HG03159 (cell line): ENCODE measurements at regions not wholly inside any gene's neighbourhood (a gene's known extent, or its start where the extent isn't known, plus 50 kb on each side); places are given as distances from the start of the nearest gene placed in this dataset.
"Not testable (repeated sequence)": the region's sequence is repeated elsewhere in the genome, so short reads cannot be mapped to it uniquely, and the experiment has no call there.

Experiments used
- ATAC-seq: cut with Tn5 transposase; IDR thresholded peaks from one replicate; pipeline ENCODE4 v1.9.1; 2021; ENCODE audit warnings: mild to moderate bottlenecking, moderate library complexity; ENCODE audit not compliant: unreplicated experiment

DNA sequence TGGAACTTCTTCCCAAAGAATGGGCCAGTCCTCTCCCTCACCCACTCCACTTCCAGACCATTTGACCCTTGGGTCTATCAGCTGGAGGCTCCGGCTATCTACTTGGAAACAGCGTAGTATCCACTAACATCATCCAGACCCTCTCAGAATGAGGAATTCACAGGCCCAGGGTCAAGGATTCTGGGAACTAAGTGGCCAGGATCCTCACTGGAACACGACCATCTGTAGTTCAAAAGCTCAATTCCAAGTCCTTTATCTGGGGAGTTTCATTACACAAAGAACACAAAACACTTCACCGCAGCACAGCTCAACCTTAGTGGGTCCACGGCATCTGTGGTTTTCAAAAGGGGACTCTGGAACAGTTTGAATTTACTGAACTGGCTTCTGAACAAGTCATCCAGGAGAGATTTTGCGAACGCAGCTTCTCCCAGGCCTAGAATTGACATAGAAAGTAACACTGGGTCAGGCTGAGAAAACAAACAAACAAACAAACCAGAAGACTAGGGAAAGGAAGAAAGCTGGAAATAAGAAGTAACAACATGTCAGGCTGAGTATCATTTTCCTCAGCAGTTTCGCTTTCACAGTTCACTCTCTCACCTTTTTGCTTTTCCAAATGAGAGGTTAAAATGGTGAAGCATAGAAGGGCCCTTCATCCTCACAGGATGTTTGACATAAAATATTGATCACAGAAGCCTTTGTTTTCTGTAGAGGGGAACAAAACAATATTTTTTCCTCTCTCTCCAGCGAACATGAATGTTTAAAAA, 57.6 kb upstream of the USP6NL start:
- no peak for ATAC-seq

DNA sequence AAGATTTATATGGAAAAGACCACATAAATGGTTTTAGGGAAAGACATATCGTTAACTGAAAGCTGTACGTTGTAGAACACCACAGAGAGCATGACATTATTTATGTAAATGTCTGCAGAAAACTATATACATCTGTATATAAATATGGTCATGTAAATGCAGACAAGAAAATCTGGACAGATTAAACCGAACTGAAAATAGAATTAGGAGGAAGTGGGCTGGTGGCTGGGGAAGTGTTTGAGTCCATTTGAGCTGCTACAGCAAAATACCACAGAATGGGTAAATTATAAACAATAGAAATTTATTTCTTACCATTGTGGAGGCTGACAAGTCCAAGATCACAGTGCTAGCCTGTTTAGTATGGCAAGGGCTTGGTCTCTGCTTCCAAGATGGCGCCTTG, 56.3 kb upstream of the USP6NL start:
- ATAC-seq, result no peak

DNA sequence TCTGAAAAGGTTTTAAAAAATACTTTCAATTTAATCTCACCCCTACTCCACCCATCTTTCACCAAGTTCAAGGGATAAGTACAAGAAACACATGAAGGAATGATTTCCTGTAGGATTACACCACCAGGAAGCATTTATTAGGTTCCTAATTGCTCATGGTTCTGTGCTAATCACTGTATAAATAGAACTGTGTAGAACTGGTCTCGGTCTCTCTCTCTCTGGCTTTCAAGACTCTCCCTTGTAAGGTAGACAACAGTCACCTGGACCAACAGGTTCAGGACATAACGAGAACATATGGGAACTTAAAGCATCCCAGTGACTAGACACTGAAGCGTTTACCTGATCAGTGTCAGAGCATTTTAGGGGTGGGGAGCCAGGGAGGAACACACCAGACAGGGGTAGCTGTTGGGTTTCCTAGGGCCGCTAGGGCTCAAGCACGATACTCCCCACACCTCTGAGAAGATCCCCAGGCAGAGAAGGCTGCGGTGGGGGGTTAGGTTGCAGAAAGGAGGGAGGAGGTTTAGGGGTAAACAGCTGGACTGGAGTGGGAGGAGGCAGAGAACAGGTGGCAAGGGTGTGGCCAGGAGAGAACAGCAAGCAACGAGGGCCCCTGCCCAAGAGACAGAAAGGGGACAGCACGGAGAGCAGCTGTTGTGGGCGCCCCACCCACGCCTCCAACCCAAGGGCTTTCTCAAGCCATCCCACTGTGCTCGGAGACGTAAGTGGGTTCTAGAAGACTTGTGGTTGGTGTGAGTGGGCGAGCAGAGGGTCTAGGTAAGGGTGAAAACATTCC, 52.5 kb upstream of the USP6NL start:
- ATAC-seq, result peak; percentile 78

DNA sequence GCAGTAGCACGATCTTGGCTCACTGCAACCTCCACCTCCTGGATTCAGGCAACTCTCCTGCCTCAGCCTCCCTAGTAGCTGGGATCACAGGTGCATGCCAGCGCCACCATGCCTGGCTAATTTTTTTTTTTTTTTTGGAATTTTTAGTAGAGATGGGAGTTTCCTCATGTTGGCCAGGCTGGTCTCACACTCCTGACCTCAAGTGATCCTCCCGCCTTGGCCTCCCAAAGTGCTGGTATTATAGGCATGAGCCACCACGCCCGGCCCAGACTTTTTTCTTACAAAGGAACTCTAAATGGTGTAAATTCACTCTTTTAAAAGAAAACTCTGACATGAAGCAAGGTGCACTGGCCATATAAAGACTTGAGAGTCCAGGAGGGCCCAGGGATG, 51.7 kb upstream of the USP6NL start:
- ATAC-seq, result not testable (repeated sequence)

DNA sequence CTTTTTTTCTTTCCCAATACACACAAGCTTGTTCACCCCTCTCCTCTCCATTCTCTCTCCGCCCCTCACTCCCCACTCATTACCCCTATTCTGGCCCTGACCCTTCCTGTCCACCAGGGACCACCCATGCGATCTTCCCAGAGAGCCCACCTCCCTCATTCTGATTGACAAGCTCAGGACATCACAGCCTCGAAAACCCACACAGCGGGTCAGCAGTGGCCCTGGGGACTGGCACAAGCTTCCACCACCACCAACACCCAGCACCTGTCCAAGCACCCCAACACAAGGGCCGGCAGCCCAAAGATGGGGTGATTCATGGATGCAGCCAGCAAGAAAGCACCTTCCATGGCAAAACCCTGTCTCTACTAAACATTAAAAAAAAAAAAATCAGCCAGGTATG, 50.0 kb upstream of the USP6NL start:
- no peak for ATAC-seq
